ENCODE measurements at regions not wholly inside any gene's neighbourhood (a gene's known extent, or its start where the extent isn't known, plus 50 kb on each side); places are given as distances from the start of the nearest gene placed in this dataset.

- DNase-seq = no peak
Measured at GRCh38 chr1:244353551-244354091, 98.1 kb downstream of the ADSS2 start.

GRCh38 chr1:244354810-244355278, 96.9 kb downstream of the ADSS2 start:
- no peak for DNase-seq

GRCh38 chr1:244356376-244356775, 95.3 kb downstream of the ADSS2 start:
- no peak for DNase-seq

Data from NCI-H146 (cell line).